Osteocyte (in vitro differentiated cells): ENCODE measurements at regions not wholly inside any gene's neighbourhood (a gene's known extent, or its start where the extent isn't known, plus 50 kb on each side); places are given as distances from the start of the nearest gene placed in this dataset.
"Not testable (repeated sequence)": the region's sequence is repeated elsewhere in the genome, so short reads cannot be mapped to it uniquely, and the experiment has no call there.

Experiments
- DNase-seq: peaks from one replicate; pipeline ENCODE4 v3.0.0; 2021; ENCODE audit warnings: mixed read lengths; ENCODE audit not compliant: unreplicated experiment; ENCODE audit errors: extremely low spot score
- H3K27ac Mint-ChIP-seq: one replicate; pipeline ENCODE4 v1.8.0; 2021; ENCODE audit warnings: mild to moderate bottlenecking, mixed read lengths; ENCODE audit not compliant: unreplicated experiment
- H3K27me3 Mint-ChIP-seq: one replicate; pipeline ENCODE4 v1.8.0; 2021; ENCODE audit warnings: mixed read lengths; ENCODE audit not compliant: unreplicated experiment
- H3K36me3 Mint-ChIP-seq: one replicate; pipeline ENCODE4 v1.8.0; 2021; ENCODE audit warnings: mixed read lengths; ENCODE audit not compliant: unreplicated experiment
- H3K4me1 Mint-ChIP-seq: one replicate; pipeline ENCODE4 v1.8.0; 2021; ENCODE audit warnings: mixed read lengths; ENCODE audit not compliant: unreplicated experiment
- H3K4me3 Mint-ChIP-seq: one replicate; pipeline ENCODE4 v1.8.0; 2021; ENCODE audit warnings: mild to moderate bottlenecking, moderate library complexity, mixed read lengths; ENCODE audit not compliant: unreplicated experiment
- H3K9me3 Mint-ChIP-seq: one replicate; pipeline ENCODE4 v1.8.0; 2021; ENCODE audit warnings: mixed read lengths; ENCODE audit not compliant: unreplicated experiment

DNA sequence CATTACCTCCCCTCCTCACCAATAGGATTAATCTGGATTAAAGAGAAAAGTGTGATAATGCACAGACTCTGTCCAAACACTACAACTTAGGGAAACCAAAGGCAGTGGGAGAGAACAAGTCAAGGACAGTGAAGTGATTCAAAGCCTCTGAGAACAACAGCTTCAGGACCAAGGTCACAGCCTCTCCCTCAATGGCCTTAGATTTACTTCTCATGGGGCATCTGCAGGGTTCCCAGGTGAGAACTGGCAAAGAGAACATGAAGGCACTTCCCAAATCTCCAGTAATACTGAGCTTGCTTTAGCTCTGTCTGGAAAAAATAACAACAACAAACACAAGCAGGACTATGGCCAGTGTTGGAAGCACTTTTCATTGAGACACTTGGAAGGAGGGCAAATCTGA lies 99.8 kb upstream of the GOLGA6L22 start:
- not testable (repeated sequence) for H3K36me3 Mint-ChIP-seq, H3K27ac Mint-ChIP-seq, H3K9me3 Mint-ChIP-seq, H3K4me3 Mint-ChIP-seq, DNase-seq, H3K4me1 Mint-ChIP-seq, H3K27me3 Mint-ChIP-seq

DNA sequence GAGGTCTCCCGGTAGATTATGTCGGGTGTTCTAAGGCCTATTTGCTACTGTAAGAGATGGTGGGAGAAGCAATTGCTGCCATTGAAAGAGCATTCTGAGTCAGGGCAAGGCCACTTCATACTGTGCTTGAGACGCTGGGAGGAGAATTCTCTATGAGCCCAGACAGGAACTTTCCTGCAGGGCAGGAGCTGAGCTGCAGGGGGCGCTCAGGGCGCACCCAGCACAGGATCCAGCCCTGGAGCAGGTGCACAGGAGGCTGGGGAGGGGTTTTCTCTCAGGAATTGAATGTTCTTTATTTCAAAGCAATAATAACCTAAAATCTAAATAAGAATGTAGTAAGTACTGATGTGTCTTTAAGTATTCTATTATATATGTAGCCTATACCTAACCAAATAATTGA lies 99.1 kb upstream of the GOLGA6L22 start:
- H3K27me3 Mint-ChIP-seq, H3K36me3 Mint-ChIP-seq, H3K9me3 Mint-ChIP-seq, H3K27ac Mint-ChIP-seq, H3K4me3 Mint-ChIP-seq, H3K4me1 Mint-ChIP-seq: not testable (repeated sequence)
- DNase-seq = peak; percentile 40

DNA sequence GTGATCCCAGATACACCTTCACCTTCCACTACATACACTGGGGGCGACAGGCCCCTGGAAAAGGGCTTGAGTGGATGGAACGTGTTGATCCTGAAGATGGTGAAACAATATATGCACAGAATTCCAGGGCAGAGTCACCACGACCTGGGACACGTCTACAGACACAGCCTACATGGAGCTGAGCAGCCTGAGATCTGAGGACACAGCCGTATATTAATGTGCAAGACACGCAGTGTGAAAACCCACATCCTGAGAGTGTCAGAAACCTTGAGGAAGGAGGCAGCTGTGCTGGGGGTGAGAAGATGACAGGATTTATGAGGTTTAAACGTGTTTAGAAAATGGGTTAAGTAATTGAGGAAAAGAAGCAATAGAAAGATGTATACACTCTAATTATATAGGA lies 98.0 kb upstream of the GOLGA6L22 start:
- H3K4me3 Mint-ChIP-seq, H3K36me3 Mint-ChIP-seq, H3K4me1 Mint-ChIP-seq, H3K27me3 Mint-ChIP-seq, H3K27ac Mint-ChIP-seq, H3K9me3 Mint-ChIP-seq: not testable (repeated sequence)
- peak; percentile 64 for DNase-seq

DNA sequence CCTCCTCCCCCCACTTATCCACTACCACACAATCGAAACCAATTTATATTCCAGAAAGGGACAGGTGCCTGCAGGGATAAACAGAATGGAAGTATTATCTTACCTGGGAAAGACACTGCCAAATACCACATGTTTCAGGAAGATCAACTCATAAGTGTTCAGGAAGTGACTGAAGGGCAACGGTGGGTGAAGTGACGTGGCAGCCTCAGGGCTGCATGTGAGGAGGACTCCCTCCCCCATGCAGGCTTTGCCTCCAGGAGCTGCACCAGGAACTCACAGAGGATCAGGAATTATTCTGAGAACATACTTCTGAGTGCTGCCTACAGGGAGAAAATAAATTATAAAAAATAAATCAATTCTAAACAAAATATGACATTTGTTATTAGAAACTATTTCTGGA lies 96.2 kb upstream of the GOLGA6L22 start:
- H3K36me3 Mint-ChIP-seq, H3K4me1 Mint-ChIP-seq, H3K4me3 Mint-ChIP-seq, H3K9me3 Mint-ChIP-seq, H3K27me3 Mint-ChIP-seq, DNase-seq, H3K27ac Mint-ChIP-seq: not testable (repeated sequence)

DNA sequence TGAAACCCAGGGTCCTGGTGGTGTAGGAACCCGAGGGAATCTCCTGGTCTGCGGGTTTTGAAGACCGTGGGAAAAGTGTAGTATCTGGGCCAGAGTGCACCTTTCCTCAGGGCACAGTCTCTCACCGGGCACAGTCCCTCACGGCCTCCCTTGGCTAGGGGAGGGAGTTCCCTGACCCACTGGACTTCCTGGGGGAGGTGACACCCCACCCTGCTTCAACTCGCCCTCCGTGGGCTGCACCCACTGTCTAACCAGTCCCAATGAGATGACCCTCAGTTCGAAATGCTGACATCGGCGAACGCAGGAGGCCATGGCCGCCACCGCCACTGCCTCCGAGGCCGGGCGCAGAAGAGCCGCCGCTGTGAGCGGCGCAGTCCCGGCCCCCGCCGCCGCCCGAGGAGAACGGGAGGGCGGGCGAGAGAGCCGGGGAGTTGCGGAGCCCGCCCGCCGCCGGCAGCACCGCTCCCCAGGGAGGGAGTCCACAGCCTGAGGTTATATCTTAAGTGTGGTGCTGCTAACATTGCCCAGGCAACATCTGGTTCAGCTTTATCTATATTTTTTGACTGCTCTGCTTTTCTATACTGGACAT lies 87.4 kb upstream of the GOLGA6L22 start:
- DNase-seq = peak; percentile 69
- not testable (repeated sequence) for H3K27me3 Mint-ChIP-seq, H3K36me3 Mint-ChIP-seq, H3K27ac Mint-ChIP-seq, H3K9me3 Mint-ChIP-seq, H3K4me1 Mint-ChIP-seq, H3K4me3 Mint-ChIP-seq

DNA sequence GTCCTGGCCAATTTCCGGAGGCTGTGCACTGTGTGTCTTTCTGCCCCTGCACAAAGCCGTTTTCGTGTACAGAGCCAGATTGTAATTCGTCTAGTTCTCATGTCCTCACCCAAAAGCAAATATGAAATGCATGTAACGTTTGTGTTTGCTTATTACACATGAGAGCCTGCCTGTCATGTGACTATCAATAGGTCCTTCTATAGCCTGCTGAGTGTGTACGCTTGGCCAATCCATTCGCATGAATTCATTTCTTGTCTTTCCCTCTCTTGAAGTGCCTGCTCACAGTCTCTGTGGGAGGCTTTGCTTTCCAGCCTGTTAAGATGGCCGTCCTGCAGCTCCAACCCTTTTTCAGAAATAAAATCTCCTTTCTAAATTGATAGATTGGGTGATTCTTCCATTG lies 84.2 kb upstream of the GOLGA6L22 start:
- H3K4me3 Mint-ChIP-seq, H3K36me3 Mint-ChIP-seq, H3K4me1 Mint-ChIP-seq, H3K27me3 Mint-ChIP-seq, H3K9me3 Mint-ChIP-seq, DNase-seq, H3K27ac Mint-ChIP-seq: not testable (repeated sequence)

DNA sequence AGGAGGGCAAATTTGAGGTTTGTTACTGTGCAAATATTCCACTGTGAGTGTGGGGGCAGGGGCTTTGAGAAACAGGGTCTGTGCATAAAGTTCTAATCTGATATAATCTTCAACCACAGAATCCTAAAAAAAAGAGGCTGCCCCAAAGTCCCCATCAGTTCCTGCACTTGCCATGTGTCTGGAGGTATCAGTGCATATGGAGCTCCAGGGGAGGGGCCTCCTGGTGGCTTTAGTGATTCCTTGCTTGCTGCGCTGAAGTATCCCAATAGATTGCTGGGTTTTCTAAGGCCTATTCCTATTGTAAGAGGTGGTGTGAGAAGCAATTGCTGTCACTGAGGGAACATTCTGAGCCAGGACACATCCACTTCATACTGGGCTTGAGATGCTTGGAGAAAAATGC lies 82.9 kb upstream of the GOLGA6L22 start:
- H3K9me3 Mint-ChIP-seq, H3K4me1 Mint-ChIP-seq, H3K36me3 Mint-ChIP-seq, H3K27me3 Mint-ChIP-seq, DNase-seq, H3K27ac Mint-ChIP-seq, H3K4me3 Mint-ChIP-seq: not testable (repeated sequence)

GRCh38 chr15:22377859-22378258 lies 80.8 kb upstream of the GOLGA6L22 start:
- H3K9me3 Mint-ChIP-seq, H3K27me3 Mint-ChIP-seq, DNase-seq, H3K4me3 Mint-ChIP-seq, H3K4me1 Mint-ChIP-seq, H3K36me3 Mint-ChIP-seq, H3K27ac Mint-ChIP-seq: not testable (repeated sequence)

- H3K4me3 Mint-ChIP-seq, H3K36me3 Mint-ChIP-seq, H3K4me1 Mint-ChIP-seq, H3K27me3 Mint-ChIP-seq, DNase-seq, H3K9me3 Mint-ChIP-seq, H3K27ac Mint-ChIP-seq: not testable (repeated sequence)
Observed at GRCh38 chr15:22387691-22388090, 71.0 kb upstream of the GOLGA6L22 start.

DNA sequence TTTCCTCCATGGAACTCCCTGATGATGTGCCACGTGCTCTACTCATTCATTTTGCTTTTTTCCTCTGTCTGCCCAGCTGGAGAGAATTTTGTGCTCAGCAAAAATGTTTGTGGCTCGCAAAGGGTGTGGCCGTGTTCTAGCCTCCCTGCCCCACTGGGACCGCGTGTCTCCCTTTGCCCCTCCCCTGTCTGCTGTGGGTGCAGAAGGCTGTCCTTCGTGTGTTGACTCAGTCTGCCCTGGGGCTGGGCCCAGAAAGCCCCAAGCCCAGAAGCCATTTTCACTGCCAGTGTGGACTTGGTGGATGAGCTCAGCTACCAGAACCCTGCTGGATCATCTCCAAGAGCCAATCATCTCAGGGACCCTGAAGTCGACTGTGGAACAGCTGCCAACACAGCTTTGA lies 70.3 kb upstream of the GOLGA6L22 start:
- H3K9me3 Mint-ChIP-seq, H3K36me3 Mint-ChIP-seq, H3K4me3 Mint-ChIP-seq, H3K27me3 Mint-ChIP-seq, H3K4me1 Mint-ChIP-seq, H3K27ac Mint-ChIP-seq: not testable (repeated sequence)
- DNase-seq = peak; percentile 38

- not testable (repeated sequence) for H3K9me3 Mint-ChIP-seq, H3K36me3 Mint-ChIP-seq, H3K27me3 Mint-ChIP-seq, H3K27ac Mint-ChIP-seq, H3K4me1 Mint-ChIP-seq, H3K4me3 Mint-ChIP-seq
- peak; percentile 56 for DNase-seq
Observed at GRCh38 chr15:22401207-22401606, 57.5 kb upstream of the GOLGA6L22 start.

DNA sequence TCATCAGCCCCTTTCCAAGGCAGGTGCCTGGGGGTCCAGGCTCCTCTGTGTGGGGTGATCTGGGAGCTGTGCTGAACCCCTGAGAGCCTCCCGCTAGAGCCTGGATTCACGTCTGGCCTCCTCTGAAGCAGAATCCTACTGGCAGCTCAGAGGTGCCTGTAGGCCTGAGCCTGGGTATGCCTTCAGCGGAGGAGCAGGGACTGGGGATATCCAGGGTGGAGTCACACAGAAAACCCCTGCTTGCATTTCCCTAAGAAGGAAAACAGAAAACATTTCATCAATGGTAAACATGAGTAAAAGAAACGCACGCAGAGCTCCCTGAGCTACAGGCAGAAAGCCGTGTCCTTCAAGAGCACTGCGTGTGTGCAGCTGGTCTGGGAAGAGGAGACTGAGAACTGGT lies 57.0 kb upstream of the GOLGA6L22 start:
- peak; percentile 71 for DNase-seq
- not testable (repeated sequence) for H3K4me3 Mint-ChIP-seq, H3K9me3 Mint-ChIP-seq, H3K27ac Mint-ChIP-seq, H3K27me3 Mint-ChIP-seq, H3K36me3 Mint-ChIP-seq, H3K4me1 Mint-ChIP-seq

DNA sequence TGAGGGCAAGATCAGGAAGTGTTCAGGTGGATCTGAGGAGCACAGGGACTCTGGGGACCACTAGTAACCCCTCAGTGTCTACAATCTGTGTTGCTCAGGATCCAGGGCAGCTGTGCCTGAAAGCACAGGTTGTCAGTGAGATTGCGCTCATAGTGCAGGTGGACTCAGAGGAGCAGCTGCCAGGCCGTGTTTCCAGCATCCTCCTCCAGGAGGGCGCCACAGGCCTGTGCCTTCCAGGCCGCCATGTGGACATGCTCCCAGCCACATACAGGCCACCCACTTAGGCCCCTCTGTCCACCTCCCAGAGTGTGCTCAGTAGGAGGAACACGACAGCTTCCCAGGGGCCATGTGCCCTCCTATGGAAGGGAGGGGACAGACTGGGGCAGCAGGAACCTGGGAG lies 52.9 kb upstream of the GOLGA6L22 start:
- not testable (repeated sequence) for H3K4me1 Mint-ChIP-seq, H3K36me3 Mint-ChIP-seq, DNase-seq, H3K27ac Mint-ChIP-seq, H3K4me3 Mint-ChIP-seq, H3K27me3 Mint-ChIP-seq, H3K9me3 Mint-ChIP-seq
